SK-N-SH (cell line): ENCODE measurements at regions not wholly inside any gene's neighbourhood (a gene's known extent, or its start where the extent isn't known, plus 50 kb on each side); places are given as distances from the start of the nearest gene placed in this dataset.

Experiments used
- CTCF ChIA-PET: fragments of 300-600, 350-600 bp; formaldehyde crosslinking; extraction: SDS; loops from one replicate; lab custom pipeline; 2021; lab: Yijun Ruan, JAX
- POLR2A ChIA-PET: fragments of 350-600 bp; sonication (Branson Sonifier 250); formaldehyde crosslinking; extraction: SDS; loops from one replicate; lab custom pipeline; 2020; ENCODE audit warnings: antibody characterized with exemption, inconsistent platforms; lab: Yijun Ruan, JAX
- DNase-seq: peaks from one replicate; pipeline ENCODE4 v3.0.0; 2012
- H2AFZ ChIP-seq: fragments of 200-600 bp; sonication (generic); 2 replicates; pipeline ENCODE4 v1.8.1; 2016; ENCODE audit warnings: antibody characterized with exemption, mild to moderate bottlenecking, low read depth
- H3F3A ChIP-seq: fragments of 200-600 bp; sonication (generic); replicated peaks from 2 replicates; pipeline ENCODE3; 2016; ENCODE audit warnings: antibody characterized with exemption, mild to moderate bottlenecking; ENCODE audit not compliant: insufficient read depth
- H3K27ac ChIP-seq, 2 experiments: fragments of 200-500 bp in 1 of 2; fragments of 200-600 bp in 1 of 2; sonication (Bioruptor generic) in 1 of 2; sonication (generic), shearing (Covaris generic) in 1 of 2; 2 replicates each; pipeline versions ENCODE4 v1.5.1 to v1.6.1; 2014 to 2016; ENCODE audit warnings: low read depth in 2 of 2, inconsistent platforms in 1 of 2, low read length in 1 of 2, mild to moderate bottlenecking in 1 of 2, mixed read lengths in 1 of 2
- H3K27me3 ChIP-seq: fragments of 200-600 bp; sonication (generic), shearing (Covaris generic); 2 replicates; pipeline ENCODE4 v1.6.1; 2016; ENCODE audit warnings: mixed run types; ENCODE audit not compliant: insufficient read depth
- H3K36me3 ChIP-seq, 2 experiments: fragments of 200-500 bp in 1 of 2; fragments of 200-600 bp in 1 of 2; sonication (Bioruptor generic) in 1 of 2; sonication (generic) in 1 of 2; replicated peaks in 1 of 2; 2 replicates each; pipeline versions ENCODE3 to v1.5.1; 2014 to 2016; ENCODE audit warnings: low read length in 1 of 2, mild to moderate bottlenecking in 1 of 2; ENCODE audit not compliant: insufficient read depth in 2 of 2, control insufficient read depth in 1 of 2
- H3K4me1 ChIP-seq, 2 experiments: fragments of 200-500 bp in 1 of 2; fragments of 200-600 bp in 1 of 2; sonication (Bioruptor generic) in 1 of 2; sonication (generic), shearing (Covaris generic) in 1 of 2; 2 replicates each; pipeline versions ENCODE4 v1.5.1 to v1.6.1; 2014 to 2016; ENCODE audit warnings: low read depth in 1 of 2, low read length in 1 of 2, mixed run types in 1 of 2; ENCODE audit not compliant: insufficient read depth in 2 of 2, control insufficient read depth in 1 of 2
- H3K4me2 ChIP-seq: fragments of 200-600 bp; sonication (generic), shearing (Covaris generic); 2 replicates; pipeline ENCODE4 v1.6.1; 2017; ENCODE audit warnings: mixed run types
- H3K4me3 ChIP-seq, 2 experiments: fragments of 200-500 bp in 1 of 2; fragments of 200-600 bp in 1 of 2; sonication (Bioruptor generic) in 1 of 2; sonication (generic), shearing (Covaris generic) in 1 of 2; 2 replicates each; pipeline versions ENCODE4 v1.5.1 to v1.8.1; 2014 to 2016; ENCODE audit warnings: low read depth in 2 of 2, inconsistent platforms in 1 of 2, low read length in 1 of 2, mild to moderate bottlenecking in 1 of 2, mixed read lengths in 1 of 2, moderate library complexity in 1 of 2
- H3K79me2 ChIP-seq: fragments of 200-600 bp; sonication (generic); 2 replicates; pipeline ENCODE4 v1.8.1; 2017; ENCODE audit warnings: mild to moderate bottlenecking; ENCODE audit not compliant: insufficient read depth
- H3K9ac ChIP-seq: fragments of 200-600 bp; sonication (generic); 2 replicates; pipeline ENCODE4 v1.6.1; 2017; ENCODE audit warnings: mixed run types
- H3K9me2 ChIP-seq: fragments of 200-600 bp; sonication (generic); 2 replicates; pipeline ENCODE4 v1.6.1; 2017; ENCODE audit warnings: mixed run types
- H3K9me3 ChIP-seq: fragments of 200-600 bp; sonication (generic); 2 replicates; pipeline ENCODE4 v1.6.1; 2017; ENCODE audit warnings: mixed run types, mild to moderate bottlenecking, moderate library complexity
- H4K20me1 ChIP-seq: fragments of 200-600 bp; sonication (generic); 2 replicates; pipeline ENCODE4 v1.6.1; 2017; ENCODE audit warnings: mild to moderate bottlenecking, mixed run types; ENCODE audit not compliant: insufficient read depth
- ELF1 ChIP-seq: IDR thresholded peaks from 2 replicates; pipeline ENCODE4 v1.4.0; 2012
- EP300 ChIP-seq, 2 experiments: IDR thresholded peaks; 2 replicates each; pipeline versions ENCODE4 v1.4.0 to v1.6.1; 2012; ENCODE audit warnings: borderline replicate concordance in 1 of 2, low read depth in 1 of 2, low read length in 1 of 2
- EZH2phosphoT487 ChIP-seq: fragments of 200-600 bp; sonication (generic); IDR thresholded peaks from 2 replicates; pipeline ENCODE4 v1.6.1; 2017; ENCODE audit warnings: low read depth, mixed run types, mild to moderate bottlenecking, antibody characterized with exemption, moderate library complexity, borderline replicate concordance
- FOSL2 ChIP-seq: IDR thresholded peaks from 2 replicates; pipeline ENCODE4 v1.4.0; 2012; ENCODE audit warnings: low read depth, mild to moderate bottlenecking, moderate library complexity, borderline replicate concordance
- FOXJ3 ChIP-seq: sonication (generic); formaldehyde crosslinking; IDR thresholded peaks from 2 replicates; pipeline ENCODE4 v1.5.1; 2020; ENCODE audit warnings: mild to moderate bottlenecking, missing genetic modification reagents
- GATA2 ChIP-seq: sonication (generic); formaldehyde crosslinking; IDR thresholded peaks from 2 replicates; pipeline ENCODE4 v1.5.0; 2020; ENCODE audit warnings: mild to moderate bottlenecking, missing genetic modification reagents
- JUND ChIP-seq: IDR thresholded peaks from 2 replicates; pipeline ENCODE4 v1.4.0; 2012
- NFIC ChIP-seq: IDR thresholded peaks from 2 replicates; pipeline ENCODE4 v1.4.0; 2012; ENCODE audit warnings: borderline replicate concordance
- NRF1 ChIP-seq: IDR thresholded peaks from 2 replicates; pipeline ENCODE4 v1.6.1; 2012; ENCODE audit warnings: low read depth, mild to moderate bottlenecking, low read length
- POLR2AphosphoS5 ChIP-seq: IDR thresholded peaks from 2 replicates; pipeline ENCODE4 v1.6.1; 2012; ENCODE audit warnings: low read depth, low read length
- RCOR1 ChIP-seq: fragments of 150-350 bp; IDR thresholded peaks from 2 replicates; pipeline ENCODE4 v1.6.1; 2017; ENCODE audit warnings: antibody characterized with exemption, low read length
- RFX5 ChIP-seq: IDR thresholded peaks from 2 replicates; pipeline ENCODE4 v1.6.1; 2012; ENCODE audit warnings: mild to moderate bottlenecking, improper control_type of control experiment, low read length
- RXRA ChIP-seq: IDR thresholded peaks from 2 replicates; pipeline ENCODE4 v1.4.0; 2012; ENCODE audit warnings: low read depth, mild to moderate bottlenecking, borderline replicate concordance
- TEAD4 ChIP-seq: IDR thresholded peaks from 2 replicates; pipeline ENCODE4 v1.4.0; 2012; ENCODE audit warnings: mild to moderate bottlenecking, borderline replicate concordance; ENCODE audit not compliant: insufficient read depth
- ZBTB33 ChIP-seq: IDR thresholded peaks from 2 replicates; pipeline ENCODE4 v1.4.0; 2012; ENCODE audit warnings: low read depth, borderline replicate concordance
- WGBS: methylation state at CpG from one replicate; pipeline ENCODE4 v1.1.6; 2017; ENCODE audit warnings: low lambda C conversion rate; 5-methylcytosine and 5-hydroxymethylcytosine counted together
- TF ChIP-seq, protein P1 (sequence below): fragments of 150-350 bp; IDR thresholded peaks from 2 replicates; pipeline ENCODE4 v1.6.1; 2017; ENCODE audit warnings: antibody characterized with exemption, low read length, low read depth, borderline replicate concordance
- TF ChIP-seq, protein P2 (sequence below): IDR thresholded peaks from 2 replicates; pipeline ENCODE4 v1.4.0; 2012; ENCODE audit warnings: low read depth
- TF ChIP-seq, protein P3 (sequence below): IDR thresholded peaks from 2 replicates; pipeline ENCODE4 v1.4.0; 2012; ENCODE audit warnings: low read depth, borderline replicate concordance
- TF ChIP-seq, protein P4 (sequence below): IDR thresholded peaks from 2 replicates; pipeline ENCODE4; 2012

DNA sequence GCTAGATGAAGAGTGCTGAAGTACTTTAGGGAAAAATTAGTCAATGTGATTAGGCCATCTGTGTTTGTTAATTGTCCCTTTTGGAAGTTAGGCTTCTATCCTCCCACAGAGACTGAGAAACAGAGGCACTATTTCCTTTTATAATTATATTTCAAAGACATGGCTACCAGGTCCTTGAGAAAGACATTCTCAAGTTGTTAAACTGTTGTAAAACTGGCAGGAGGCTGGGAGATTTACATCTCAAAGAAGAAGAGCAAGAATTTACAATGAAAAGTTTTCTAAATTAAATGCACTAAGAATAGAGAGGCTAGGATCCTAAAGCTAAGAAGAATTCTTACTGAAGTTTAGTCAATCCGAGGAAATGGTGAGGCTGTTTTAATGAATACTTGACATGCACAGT is 74.0 kb upstream of the BRINP3 start:
- Histone ChIP-seq H3K4me1 (no peaks in the 10 kb centered on the region), H3F3A (no peaks in the 10 kb centered on the region), H3K9me2 (no peaks in the 10 kb centered on the region), H3K4me2 (no peak overlapping the region), H3K27me3 (no peaks in the 10 kb centered on the region), H2AFZ (no peak overlapping the region), H4K20me1 (no peaks in the 10 kb centered on the region), H3K79me2 (no peaks in the 10 kb centered on the region), H3K36me3 (no peaks in the 10 kb centered on the region), H3K9me3 (no peaks in the 10 kb centered on the region), H3K9ac (no peak overlapping the region), H3K4me3 (no peak overlapping the region), H3K27ac (no peak overlapping the region)
- ChIA-PET CTCF (no interaction called here), POLR2A (no interaction called here)
- TF ChIP-seq GATA2 (no peak), NRF1 (no peak), FOXJ3 (CRISPR knock-in tag) (no peak), NFIC (no peak), RXRA (no peak), ELF1 (no peak), EP300 (IDR thresholded peaks at IDR 0.05; ENCODE audit: borderline replicate concordance in 1 of 2, low read depth in 1 of 2, low read length in 1 of 2) (no peak), FOSL2 (no peak), POLR2AphosphoS5 (no peak), RFX5 (no peak), JUND (no peak), RCOR1 (no peak)
- TF ChIP-seq, protein P1, sequence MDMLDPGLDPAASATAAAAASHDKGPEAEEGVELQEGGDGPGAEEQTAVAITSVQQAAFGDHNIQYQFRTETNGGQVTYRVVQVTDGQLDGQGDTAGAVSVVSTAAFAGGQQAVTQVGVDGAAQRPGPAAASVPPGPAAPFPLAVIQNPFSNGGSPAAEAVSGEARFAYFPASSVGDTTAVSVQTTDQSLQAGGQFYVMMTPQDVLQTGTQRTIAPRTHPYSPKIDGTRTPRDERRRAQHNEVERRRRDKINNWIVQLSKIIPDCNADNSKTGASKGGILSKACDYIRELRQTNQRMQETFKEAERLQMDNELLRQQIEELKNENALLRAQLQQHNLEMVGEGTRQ: no peak
- TF ChIP-seq, protein P2, sequence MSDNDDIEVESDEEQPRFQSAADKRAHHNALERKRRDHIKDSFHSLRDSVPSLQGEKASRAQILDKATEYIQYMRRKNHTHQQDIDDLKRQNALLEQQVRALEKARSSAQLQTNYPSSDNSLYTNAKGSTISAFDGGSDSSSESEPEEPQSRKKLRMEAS: no peak
- TF ChIP-seq, protein P3, sequence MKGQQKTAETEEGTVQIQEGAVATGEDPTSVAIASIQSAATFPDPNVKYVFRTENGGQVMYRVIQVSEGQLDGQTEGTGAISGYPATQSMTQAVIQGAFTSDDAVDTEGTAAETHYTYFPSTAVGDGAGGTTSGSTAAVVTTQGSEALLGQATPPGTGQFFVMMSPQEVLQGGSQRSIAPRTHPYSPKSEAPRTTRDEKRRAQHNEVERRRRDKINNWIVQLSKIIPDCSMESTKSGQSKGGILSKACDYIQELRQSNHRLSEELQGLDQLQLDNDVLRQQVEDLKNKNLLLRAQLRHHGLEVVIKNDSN: no peak
- TF ChIP-seq, protein P4, sequence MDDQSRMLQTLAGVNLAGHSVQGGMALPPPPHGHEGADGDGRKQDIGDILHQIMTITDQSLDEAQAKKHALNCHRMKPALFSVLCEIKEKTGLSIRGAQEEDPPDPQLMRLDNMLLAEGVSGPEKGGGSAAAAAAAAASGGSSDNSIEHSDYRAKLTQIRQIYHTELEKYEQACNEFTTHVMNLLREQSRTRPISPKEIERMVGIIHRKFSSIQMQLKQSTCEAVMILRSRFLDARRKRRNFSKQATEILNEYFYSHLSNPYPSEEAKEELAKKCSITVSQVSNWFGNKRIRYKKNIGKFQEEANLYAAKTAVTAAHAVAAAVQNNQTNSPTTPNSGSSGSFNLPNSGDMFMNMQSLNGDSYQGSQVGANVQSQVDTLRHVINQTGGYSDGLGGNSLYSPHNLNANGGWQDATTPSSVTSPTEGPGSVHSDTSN: no peak
- DNase-seq: no peak
- WGBS: 34% methylated on average over 1 of the region's 1 CpG

DNA sequence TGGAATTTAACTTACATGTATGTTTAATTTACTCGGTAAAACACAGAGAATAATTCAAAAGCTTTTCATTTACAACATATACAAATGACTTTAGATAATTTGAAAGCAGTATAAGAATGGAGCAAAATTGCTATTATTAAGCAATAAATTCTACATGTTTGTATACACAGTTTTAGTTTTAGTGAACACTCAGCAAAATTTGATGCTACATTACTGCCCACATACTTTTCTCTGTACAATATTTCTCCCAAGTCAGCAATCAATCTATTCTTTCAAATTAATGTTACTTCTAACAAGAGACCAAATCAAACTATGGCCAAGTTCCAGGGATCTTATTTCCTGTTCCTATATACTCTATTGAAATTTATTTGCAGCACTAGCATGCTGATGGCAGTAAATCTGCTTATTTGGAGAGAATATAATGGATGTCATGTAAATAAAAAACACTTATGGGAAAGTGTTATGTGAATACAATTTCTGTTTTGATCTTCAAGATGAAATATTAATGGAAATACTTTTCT is 82.6 kb upstream of the BRINP3 start:
- no peaks in the 10 kb centered on the region for H3K9me2 ChIP-seq
- H3K4me1 ChIP-seq: no peaks in the 10 kb centered on the region; a peak in 1 of 4 replicates
- no peaks in the 10 kb centered on the region for H3F3A ChIP-seq
- no peak overlapping the region for H3K9ac ChIP-seq
- no peak for DNase-seq
- WGBS: 28% methylated on average over 1 of the region's 1 CpG
- no peak overlapping the region for H3K4me3 ChIP-seq
- POLR2A ChIA-PET: no interaction called here
- no peaks in the 10 kb centered on the region for H4K20me1 ChIP-seq
- H3K79me2 ChIP-seq: no peaks in the 10 kb centered on the region
- no peaks in the 10 kb centered on the region for H3K9me3 ChIP-seq
- CTCF ChIA-PET: no interaction called here
- no peaks in the 10 kb centered on the region for H3K27me3 ChIP-seq
- no peak overlapping the region for H3K27ac ChIP-seq
- no peaks in the 10 kb centered on the region for H3K36me3 ChIP-seq
- no peak overlapping the region for H2AFZ ChIP-seq
- H3K4me2 ChIP-seq: no peak overlapping the region
- TF ChIP-seq RFX5 (no peak), EZH2phosphoT487 (no peak), FOXJ3 (CRISPR knock-in tag) (no peak), TEAD4 (no peak), NRF1 (no peak), JUND (no peak), ZBTB33 (no peak), FOSL2 (no peak), RXRA (no peak)
- TF ChIP-seq, protein P3: no peak
- TF ChIP-seq, protein P4: no peak
